ENCODE measurements at regions not wholly inside any gene's neighbourhood (a gene's known extent, or its start where the extent isn't known, plus 50 kb on each side); places are given as distances from the start of the nearest gene placed in this dataset.
"Not testable (repeated sequence)": the region's sequence is repeated elsewhere in the genome, so short reads cannot be mapped to it uniquely, and the experiment has no call there.

DNA sequence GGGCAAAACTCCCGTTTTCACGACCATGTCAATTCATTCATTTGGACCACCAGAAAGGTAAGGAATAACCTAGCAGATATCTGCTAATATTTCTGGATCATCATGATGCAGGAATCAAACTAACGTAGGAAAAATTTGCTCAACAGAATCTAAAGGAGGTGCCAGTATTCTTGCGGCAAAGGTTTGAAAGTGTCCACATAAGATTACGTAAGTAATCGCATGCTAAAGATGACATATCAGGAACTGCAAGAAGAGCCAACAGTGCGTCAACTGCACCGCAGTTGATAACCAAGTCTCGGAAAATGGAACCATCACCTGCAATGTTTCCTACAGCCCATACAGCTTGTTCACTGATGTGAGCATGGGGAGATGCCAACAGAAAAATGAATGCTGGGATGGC, 194.1 kb upstream of the ZNF804B start:
- intact Hi-C loops (cut with micrococcal nuclease; ENCODE audit: unreplicated experiment), result no loop called here
- Mint-ChIP-seq H3K4me3 (ENCODE audit: low read depth, unreplicated experiment) (no peak overlapping the region), H3K27ac (ENCODE audit: unreplicated experiment) (no peak overlapping the region), H3K27me3 (ENCODE audit: unreplicated experiment) (no peaks in the 10 kb centered on the region), H3K9me3 (ENCODE audit: low read depth, unreplicated experiment) (no peaks in the 10 kb centered on the region), H3K36me3 (ENCODE audit: insufficient read depth, unreplicated experiment) (no peaks in the 10 kb centered on the region), H3K4me1 (ENCODE audit: low read depth, unreplicated experiment) (no peaks in the 10 kb centered on the region)
- CTCF ChIA-PET, result no interaction called here
- DNase-seq, result no peak
- TF ChIP-seq, protein P1, sequence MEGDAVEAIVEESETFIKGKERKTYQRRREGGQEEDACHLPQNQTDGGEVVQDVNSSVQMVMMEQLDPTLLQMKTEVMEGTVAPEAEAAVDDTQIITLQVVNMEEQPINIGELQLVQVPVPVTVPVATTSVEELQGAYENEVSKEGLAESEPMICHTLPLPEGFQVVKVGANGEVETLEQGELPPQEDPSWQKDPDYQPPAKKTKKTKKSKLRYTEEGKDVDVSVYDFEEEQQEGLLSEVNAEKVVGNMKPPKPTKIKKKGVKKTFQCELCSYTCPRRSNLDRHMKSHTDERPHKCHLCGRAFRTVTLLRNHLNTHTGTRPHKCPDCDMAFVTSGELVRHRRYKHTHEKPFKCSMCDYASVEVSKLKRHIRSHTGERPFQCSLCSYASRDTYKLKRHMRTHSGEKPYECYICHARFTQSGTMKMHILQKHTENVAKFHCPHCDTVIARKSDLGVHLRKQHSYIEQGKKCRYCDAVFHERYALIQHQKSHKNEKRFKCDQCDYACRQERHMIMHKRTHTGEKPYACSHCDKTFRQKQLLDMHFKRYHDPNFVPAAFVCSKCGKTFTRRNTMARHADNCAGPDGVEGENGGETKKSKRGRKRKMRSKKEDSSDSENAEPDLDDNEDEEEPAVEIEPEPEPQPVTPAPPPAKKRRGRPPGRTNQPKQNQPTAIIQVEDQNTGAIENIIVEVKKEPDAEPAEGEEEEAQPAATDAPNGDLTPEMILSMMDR (IDR thresholded peaks at IDR 0.05; ENCODE audit: unreplicated experiment), result no peak
- no TSS peak for BruUV-seq (replicated peaks)

DNA sequence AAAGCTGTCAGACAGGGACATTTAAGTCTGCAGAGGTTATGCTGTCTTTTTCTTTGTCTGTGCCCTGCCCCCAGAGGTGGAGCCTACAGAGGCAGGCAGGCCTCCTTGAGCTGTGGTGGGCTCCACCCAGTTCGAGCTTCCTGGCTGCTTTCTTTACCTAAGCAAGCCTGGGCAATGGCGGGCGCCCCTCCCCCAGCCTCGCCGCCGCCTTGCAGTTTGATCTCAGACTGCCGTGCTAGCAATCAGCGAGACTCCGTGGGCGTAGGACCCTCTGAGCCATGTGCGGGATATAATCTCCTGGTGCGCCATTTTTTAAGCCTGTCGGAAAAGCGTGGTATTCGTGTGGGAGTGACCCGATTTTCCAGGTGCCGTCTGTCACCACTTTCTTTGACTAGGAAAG, 203.1 kb upstream of the ZNF804B start:
- H3K36me3 Mint-ChIP-seq (ENCODE audit: insufficient read depth, unreplicated experiment); H3K27me3 Mint-ChIP-seq (ENCODE audit: unreplicated experiment); H3K4me3 Mint-ChIP-seq (ENCODE audit: low read depth, unreplicated experiment); H3K9me3 Mint-ChIP-seq (ENCODE audit: low read depth, unreplicated experiment); H3K27ac Mint-ChIP-seq (ENCODE audit: unreplicated experiment); H3K4me1 Mint-ChIP-seq (ENCODE audit: low read depth, unreplicated experiment); BruUV-seq (replicated peaks); intact Hi-C loops (cut with micrococcal nuclease; ENCODE audit: unreplicated experiment); CTCF ChIA-PET; DNase-seq: not testable (repeated sequence)

DNA sequence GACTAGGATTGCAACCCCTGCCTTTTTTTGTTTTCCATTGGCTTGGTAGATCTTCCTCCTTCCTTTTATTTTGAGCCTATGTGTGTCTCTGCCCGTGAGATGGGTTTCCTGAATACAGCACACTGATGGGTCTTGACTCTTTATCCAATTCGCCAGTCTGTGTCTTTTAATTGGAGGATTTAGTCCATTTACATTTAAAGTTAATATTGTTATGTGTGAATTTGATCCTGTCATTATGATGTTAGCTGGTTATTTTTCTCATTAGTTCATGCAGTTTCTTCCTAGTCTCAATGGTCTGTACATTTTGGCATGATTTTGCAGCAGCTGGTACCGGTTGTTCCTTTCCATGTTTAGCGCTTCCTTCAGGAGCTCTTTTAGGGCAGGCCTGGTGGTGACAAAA, 204.7 kb upstream of the ZNF804B start:
- H3K36me3 Mint-ChIP-seq (ENCODE audit: insufficient read depth, unreplicated experiment); H3K4me1 Mint-ChIP-seq (ENCODE audit: low read depth, unreplicated experiment); H3K4me3 Mint-ChIP-seq (ENCODE audit: low read depth, unreplicated experiment); H3K27me3 Mint-ChIP-seq (ENCODE audit: unreplicated experiment); intact Hi-C loops (cut with micrococcal nuclease; ENCODE audit: unreplicated experiment); DNase-seq; H3K9me3 Mint-ChIP-seq (ENCODE audit: low read depth, unreplicated experiment); H3K27ac Mint-ChIP-seq (ENCODE audit: unreplicated experiment); BruUV-seq (replicated peaks); CTCF ChIA-PET: not testable (repeated sequence)

DNA sequence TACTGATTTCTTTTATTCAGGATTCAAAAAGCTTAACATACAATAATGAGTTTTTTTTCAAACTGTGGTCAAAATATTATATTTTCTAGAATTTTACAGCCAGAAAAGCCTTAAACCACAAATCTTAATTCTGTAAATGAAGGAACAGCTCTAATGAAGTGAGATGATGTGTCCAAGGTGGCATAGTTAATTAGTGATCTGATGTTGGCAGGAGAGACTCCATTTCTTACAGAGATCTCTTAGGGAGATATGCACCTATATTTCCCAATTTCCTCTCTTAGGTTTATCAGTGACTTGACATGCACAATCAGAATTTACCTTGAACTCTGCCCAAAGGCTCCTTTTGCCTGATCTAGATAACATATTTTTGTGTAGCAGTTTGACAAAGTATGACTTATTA, 211.1 kb upstream of the ZNF804B start:
- no TSS peak for BruUV-seq (replicated peaks)
- TF ChIP-seq, protein P1 (IDR thresholded peaks at IDR 0.05; ENCODE audit: unreplicated experiment), result no peak
- CTCF ChIA-PET, result no interaction called here
- DNase-seq, result no peak
- Mint-ChIP-seq H3K27ac (ENCODE audit: unreplicated experiment) (no peak overlapping the region), H3K4me3 (ENCODE audit: low read depth, unreplicated experiment) (no peak overlapping the region), H3K36me3 (ENCODE audit: insufficient read depth, unreplicated experiment) (no peaks in the 10 kb centered on the region), H3K4me1 (ENCODE audit: low read depth, unreplicated experiment) (no peaks in the 10 kb centered on the region), H3K9me3 (ENCODE audit: low read depth, unreplicated experiment) (no peaks in the 10 kb centered on the region), H3K27me3 (ENCODE audit: unreplicated experiment) (no peaks in the 10 kb centered on the region)
- intact Hi-C loops (cut with micrococcal nuclease; ENCODE audit: unreplicated experiment), result loop anchor here (5.0 to 10.0 kb wide), 2 partner anchors 304 to 1074 kb away; no protein-coding TSS in a partner anchor

DNA sequence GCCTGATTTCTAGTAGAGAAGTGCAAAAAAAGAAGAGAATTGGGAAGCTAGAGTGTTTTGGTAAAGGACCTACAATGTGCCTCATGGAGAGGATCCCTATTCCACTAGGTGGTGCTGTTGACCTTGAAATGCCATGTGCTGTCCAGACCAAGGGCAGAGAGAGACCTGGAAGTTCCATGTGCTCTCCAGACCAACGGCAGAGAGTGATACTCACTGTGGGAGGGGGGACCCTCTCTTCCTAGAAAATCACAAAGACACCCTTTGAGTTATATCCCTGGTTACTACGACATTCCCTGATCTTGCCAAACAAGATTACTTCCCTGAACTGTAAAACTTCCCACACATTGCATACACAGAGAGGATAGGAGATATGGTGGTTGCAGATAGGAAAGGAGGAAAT, 212.7 kb upstream of the ZNF804B start:
- TF ChIP-seq, protein P1 (IDR thresholded peaks at IDR 0.05; ENCODE audit: unreplicated experiment), result peak; percentile 38
- Mint-ChIP-seq H3K27me3 (ENCODE audit: unreplicated experiment) (no peaks in the 10 kb centered on the region), H3K9me3 (ENCODE audit: low read depth, unreplicated experiment) (no peaks in the 10 kb centered on the region), H3K27ac (ENCODE audit: unreplicated experiment) (no peak overlapping the region), H3K4me1 (ENCODE audit: low read depth, unreplicated experiment) (no peaks in the 10 kb centered on the region), H3K36me3 (ENCODE audit: insufficient read depth, unreplicated experiment) (no peaks in the 10 kb centered on the region), H3K4me3 (ENCODE audit: low read depth, unreplicated experiment) (no peak overlapping the region)
- BruUV-seq (replicated peaks), result no TSS peak
- intact Hi-C loops (cut with micrococcal nuclease; ENCODE audit: unreplicated experiment), result loop anchor here (1.0 to 10.0 kb wide), 3 partner anchors 288 to 1075 kb away; no protein-coding TSS in a partner anchor
- CTCF ChIA-PET, result interaction anchor here (0.8 to 1.8 kb wide), 3 partner anchors 62 to 303 kb away, joined by 4 to 5 read pairs (median 4); no protein-coding TSS in a partner anchor
- DNase-seq, result peak; percentile 58

Data from Calu3 (cell line).